ENCODE measurements at regions not wholly inside any gene's neighbourhood (a gene's known extent, or its start where the extent isn't known, plus 50 kb on each side); places are given as distances from the start of the nearest gene placed in this dataset.

DNA sequence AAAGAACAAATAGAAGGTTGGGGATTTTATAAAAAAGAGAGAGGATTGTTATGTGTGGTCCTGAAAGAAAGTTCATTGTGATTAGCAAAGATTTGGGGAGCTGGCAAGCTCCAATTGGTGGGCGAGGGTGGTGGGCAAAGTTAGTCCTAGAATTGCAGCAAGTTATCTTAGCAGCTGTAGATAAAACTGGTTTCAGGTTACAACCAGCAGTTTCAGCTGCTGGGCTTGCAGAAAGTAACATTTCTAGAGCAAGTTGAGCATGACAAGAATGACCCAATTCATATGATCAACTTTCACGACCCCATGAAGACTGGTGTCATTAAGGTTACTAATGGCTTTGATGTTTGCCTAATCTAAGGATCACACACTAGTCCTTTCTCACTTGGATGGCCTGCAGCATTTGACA is 177.9 kb upstream of the NUDT4 start:
- Histone ChIP-seq H3K9me2 (replicated peaks; ENCODE audit: insufficient read depth) (no peaks in the 10 kb centered on the region), H3K4me3 (no peak overlapping the region), H3K27ac (no peak overlapping the region), H3K4me2 (no peak overlapping the region), H3K36me3 (replicated peaks; ENCODE audit: insufficient read depth, low read depth) (no peaks in the 10 kb centered on the region), H3K4me1 (ENCODE audit: insufficient read depth) (peaks cover 13% of the 10 kb centered on the region), H3K9me3 (ENCODE audit: low read depth) (no peaks in the 10 kb centered on the region), H2AFZ (no peak overlapping the region), H3K79me2 (no peaks in the 10 kb centered on the region), H3K27me3 (no peaks in the 10 kb centered on the region), H4K20me1 (ENCODE audit: insufficient read depth, poor library complexity, severe bottlenecking) (no peaks in the 10 kb centered on the region)
- 19% methylated on average over 2 of the region's 2 CpGs for WGBS (ENCODE audit: low lambda C conversion rate, missing lambda C conversion rate)
- DNase-seq (ENCODE audit: low spot score): no peak
- no peak for TF ChIP-seq EZH2 (IDR thresholded peaks at IDR 0.05; ENCODE audit: borderline replicate concordance)
- no peak for TF ChIP-seq EZH2phosphoT487 (IDR thresholded peaks at IDR 0.05; ENCODE audit: low read depth, severe bottlenecking, unreplicated experiment)
- TF ChIP-seq, protein P1, sequence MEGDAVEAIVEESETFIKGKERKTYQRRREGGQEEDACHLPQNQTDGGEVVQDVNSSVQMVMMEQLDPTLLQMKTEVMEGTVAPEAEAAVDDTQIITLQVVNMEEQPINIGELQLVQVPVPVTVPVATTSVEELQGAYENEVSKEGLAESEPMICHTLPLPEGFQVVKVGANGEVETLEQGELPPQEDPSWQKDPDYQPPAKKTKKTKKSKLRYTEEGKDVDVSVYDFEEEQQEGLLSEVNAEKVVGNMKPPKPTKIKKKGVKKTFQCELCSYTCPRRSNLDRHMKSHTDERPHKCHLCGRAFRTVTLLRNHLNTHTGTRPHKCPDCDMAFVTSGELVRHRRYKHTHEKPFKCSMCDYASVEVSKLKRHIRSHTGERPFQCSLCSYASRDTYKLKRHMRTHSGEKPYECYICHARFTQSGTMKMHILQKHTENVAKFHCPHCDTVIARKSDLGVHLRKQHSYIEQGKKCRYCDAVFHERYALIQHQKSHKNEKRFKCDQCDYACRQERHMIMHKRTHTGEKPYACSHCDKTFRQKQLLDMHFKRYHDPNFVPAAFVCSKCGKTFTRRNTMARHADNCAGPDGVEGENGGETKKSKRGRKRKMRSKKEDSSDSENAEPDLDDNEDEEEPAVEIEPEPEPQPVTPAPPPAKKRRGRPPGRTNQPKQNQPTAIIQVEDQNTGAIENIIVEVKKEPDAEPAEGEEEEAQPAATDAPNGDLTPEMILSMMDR (IDR thresholded peaks at IDR 0.05; ENCODE audit: poor library complexity): no peak

DNA sequence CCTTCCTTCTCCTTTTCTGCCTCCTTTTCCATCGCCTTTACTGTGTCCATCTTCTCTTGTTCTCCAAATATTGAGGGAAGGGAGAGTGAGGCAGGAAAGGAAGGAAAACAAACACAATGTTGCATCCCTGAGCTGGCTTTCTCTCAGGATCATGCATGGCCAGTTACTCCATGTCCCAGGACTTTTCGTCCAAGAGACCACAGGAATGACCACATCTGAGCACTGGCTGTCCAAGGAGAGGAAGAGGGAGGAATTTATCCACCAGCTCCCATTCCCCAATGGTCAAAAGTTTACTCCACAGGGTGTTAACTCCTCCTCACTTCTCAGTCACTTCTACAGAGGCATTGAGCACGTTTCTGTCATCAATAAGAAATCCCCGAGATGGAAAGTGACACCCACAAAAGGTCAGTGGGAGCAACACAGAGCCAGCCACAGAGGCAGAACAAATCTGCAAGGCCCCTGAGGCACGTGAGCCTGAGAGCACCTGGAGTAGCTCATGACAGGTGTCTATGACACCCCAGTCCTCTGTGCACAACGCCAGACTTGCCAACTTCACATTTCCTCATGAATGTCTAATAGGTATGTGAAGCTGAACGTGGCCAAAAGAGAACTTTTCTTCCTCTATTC is 177.3 kb upstream of the NUDT4 start:
- Histone ChIP-seq H3K9me2 (replicated peaks; ENCODE audit: insufficient read depth) (no peaks in the 10 kb centered on the region), H3K4me3 (no peak overlapping the region), H3K4me2 (no peak overlapping the region), H3K36me3 (replicated peaks; ENCODE audit: insufficient read depth, low read depth) (no peaks in the 10 kb centered on the region), H3K9me3 (ENCODE audit: low read depth) (no peaks in the 10 kb centered on the region), H3K27me3 (no peaks in the 10 kb centered on the region), H2AFZ (no peak overlapping the region), H3K79me2 (no peaks in the 10 kb centered on the region), H4K20me1 (ENCODE audit: insufficient read depth, poor library complexity, severe bottlenecking) (no peaks in the 10 kb centered on the region), H3K27ac (no peak overlapping the region), H3K4me1 (ENCODE audit: insufficient read depth) (peaks cover 13% of the 10 kb centered on the region)
- no peak for DNase-seq (ENCODE audit: low spot score)
- 74% methylated on average over 7 of the region's 7 CpGs for WGBS (ENCODE audit: low lambda C conversion rate, missing lambda C conversion rate)
- TF ChIP-seq EZH2 (IDR thresholded peaks at IDR 0.05; ENCODE audit: borderline replicate concordance) (no peak), EZH2phosphoT487 (IDR thresholded peaks at IDR 0.05; ENCODE audit: low read depth, severe bottlenecking, unreplicated experiment) (no peak)
- TF ChIP-seq, protein P1 (IDR thresholded peaks at IDR 0.05; ENCODE audit: poor library complexity): no peak

DNA sequence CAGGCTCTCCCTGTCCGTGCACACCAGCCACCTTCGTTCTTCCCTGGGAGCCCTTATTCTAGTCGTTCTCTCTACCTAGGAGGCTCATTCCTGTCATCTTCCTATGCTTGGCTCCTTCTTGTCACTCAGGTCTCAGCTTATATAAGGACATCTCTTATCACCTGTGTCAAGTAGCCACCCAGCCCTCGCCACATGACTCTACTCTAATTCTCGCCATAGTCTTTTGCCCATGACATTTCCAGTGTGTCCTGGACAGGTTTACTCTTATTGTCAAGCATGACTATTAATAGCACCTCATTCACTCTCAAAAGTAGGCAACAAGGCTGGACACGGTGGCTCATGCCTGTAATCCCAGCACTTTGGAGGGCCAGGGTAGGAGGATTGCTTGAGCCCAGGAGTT is 175.7 kb upstream of the NUDT4 start:
- Histone ChIP-seq H2AFZ (no peak overlapping the region), H3K9me3 (ENCODE audit: low read depth) (no peaks in the 10 kb centered on the region), H3K79me2 (no peaks in the 10 kb centered on the region), H3K9me2 (replicated peaks; ENCODE audit: insufficient read depth) (no peaks in the 10 kb centered on the region), H3K4me1 (ENCODE audit: insufficient read depth) (peaks cover 10% of the 10 kb centered on the region), H3K4me3 (no peak overlapping the region), H3K27me3 (no peaks in the 10 kb centered on the region), H3K4me2 (no peak overlapping the region), H4K20me1 (ENCODE audit: insufficient read depth, poor library complexity, severe bottlenecking) (no peaks in the 10 kb centered on the region), H3K36me3 (replicated peaks; ENCODE audit: insufficient read depth, low read depth) (no peaks in the 10 kb centered on the region), H3K27ac (no peak overlapping the region)
- 98% methylated on average over 6 of the region's 6 CpGs for WGBS (ENCODE audit: low lambda C conversion rate, missing lambda C conversion rate)
- TF ChIP-seq, protein P1 (IDR thresholded peaks at IDR 0.05; ENCODE audit: poor library complexity): no peak
- no peak for TF ChIP-seq EZH2phosphoT487 (IDR thresholded peaks at IDR 0.05; ENCODE audit: low read depth, severe bottlenecking, unreplicated experiment)
- TF ChIP-seq EZH2 (IDR thresholded peaks at IDR 0.05; ENCODE audit: borderline replicate concordance): no peak
- no peak for DNase-seq (ENCODE audit: low spot score)
